Left lung (tissue), 4 donors: ENCODE measurements at regions not wholly inside any gene's neighbourhood (a gene's known extent, or its start where the extent isn't known, plus 50 kb on each side); places are given as distances from the start of the nearest gene placed in this dataset.

Source experiments
- ATAC-seq: fragments of 200-7000 bp; cut with Tn5 transposase; one replicate; pipeline ENCODE4 v1.9.1; 2020; ENCODE audit warnings: moderate library complexity
- DNase-seq, 4 donors: peaks; one replicate each; pipeline ENCODE4 v3.0.0-alpha.2; 2013 to 2020
- H3K27ac ChIP-seq, 2 donors: fragments of 200-600 bp; sonication (generic) in 1 of 2; one replicate each; pipeline versions ENCODE4 v1.5.0 to v1.8.0; 2020 to 2021
- H3K27me3 ChIP-seq, 2 donors: fragments of 200-600 bp; sonication (generic) in 1 of 2; one replicate each; pipeline versions ENCODE4 v1.5.0 to v1.8.0; 2020 to 2021
- H3K36me3 ChIP-seq, 2 donors: fragments of 200-600 bp; sonication (generic) in 1 of 2; one replicate each; pipeline versions ENCODE4 v1.5.0 to v1.8.0; 2020 to 2021
- H3K4me1 ChIP-seq, 2 donors: fragments of 200-600 bp; one replicate each; pipeline ENCODE4 v1.8.0; 2021
- H3K4me3 ChIP-seq, 2 donors: fragments of 200-600 bp; sonication (generic) in 1 of 2; one replicate each; pipeline versions ENCODE4 v1.5.0 to v1.8.0; 2020 to 2021; ENCODE audit warnings: mild to moderate bottlenecking in 1 of 2
- H3K9me3 ChIP-seq, 2 donors: fragments of 200-600 bp; sonication (generic) in 1 of 2; one replicate each; pipeline versions ENCODE4 v1.5.0 to v1.8.0; 2020 to 2021
- CTCF ChIP-seq, 2 donors: fragments of 200-600 bp; sonication (generic) in 1 of 2; IDR thresholded peaks; one replicate each; pipeline versions ENCODE4 v1.5.0 to v1.8.0; 2021; ENCODE audit warnings: antibody characterized with exemption in 2 of 2
- intact Hi-C, 2 donors: fragments of 100-400 bp; cut with DNase I; formaldehyde crosslinking; loops; one replicate each; pipeline versions ENCODE4 v1.11.2 to v1.14.2; 2022
- donor health status: DM: no; HTN: yes; CAD: no.
- donor health status: DM: no; HTN: no; CAD: no.

- no peaks in the 10 kb centered on the region for H3K4me1 ChIP-seq
- no peaks in the 10 kb centered on the region for H3K9me3 ChIP-seq
- no peaks in the 10 kb centered on the region for H3K36me3 ChIP-seq
- intact Hi-C loops = no loop called here
- H3K27me3 ChIP-seq = no peaks in the 10 kb centered on the region
- DNase-seq (no peak), ATAC-seq (no peak)
- TF ChIP-seq CTCF (IDR thresholded peaks at IDR 0.05) = no peak
- no peak overlapping the region for H3K4me3 ChIP-seq
- no peak overlapping the region for H3K27ac ChIP-seq
Observed at GRCh38 chr6:113540466-113540865, 316.7 kb upstream of the MARCKS start.

GRCh38 chr6:113551168-113551567 is 306.0 kb upstream of the MARCKS start:
- Histone ChIP-seq H3K27ac (no peak overlapping the region), H3K36me3 (no peaks in the 10 kb centered on the region), H3K4me3 (no peak overlapping the region), H3K9me3 (no peaks in the 10 kb centered on the region), H3K4me1 (no peaks in the 10 kb centered on the region), H3K27me3 (no peaks in the 10 kb centered on the region)
- no peak for DNase-seq
- intact Hi-C loops = no loop called here
- TF ChIP-seq CTCF (IDR thresholded peaks at IDR 0.05) = no peak
- ATAC-seq = no peak

GRCh38 chr6:113556775-113557174 is 300.4 kb upstream of the MARCKS start:
- no peak overlapping the region for H3K4me3 ChIP-seq
- ATAC-seq = no peak
- intact Hi-C loops = no loop called here
- DNase-seq = no peak
- peaks cover 0 to 5% of the 10 kb centered on the region in 2 donors for H3K4me1 ChIP-seq
- no peaks in the 10 kb centered on the region for H3K9me3 ChIP-seq
- no peak for TF ChIP-seq CTCF (IDR thresholded peaks at IDR 0.05)
- no peaks in the 10 kb centered on the region for H3K27me3 ChIP-seq
- H3K27ac ChIP-seq = no peak overlapping the region
- H3K36me3 ChIP-seq = no peaks in the 10 kb centered on the region

GRCh38 chr6:113558431-113558830 is 298.7 kb upstream of the MARCKS start:
- no peaks in the 10 kb centered on the region for H3K27me3 ChIP-seq
- intact Hi-C loops = no loop called here
- no peak for ATAC-seq
- no peaks in the 10 kb centered on the region for H3K36me3 ChIP-seq
- no peak for DNase-seq
- no peaks in the 10 kb centered on the region for H3K9me3 ChIP-seq
- H3K4me1 ChIP-seq = peaks cover 0 to 5% of the 10 kb centered on the region in 2 donors
- no peak for TF ChIP-seq CTCF (IDR thresholded peaks at IDR 0.05)
- H3K4me3 ChIP-seq = no peak overlapping the region
- H3K27ac ChIP-seq = peak overlapping the region in 1 of 2 donors; percentile 40

- H3K27ac ChIP-seq = peak overlapping the region in 1 of 2 donors; percentile 40
Observed at GRCh38 chr6:113558966-113559365, 298.2 kb upstream of the MARCKS start.

More at GRCh38 chr6:113558966-113559365, 298.2 kb upstream of the MARCKS start:
- no peak for ATAC-seq
- Histone ChIP-seq H3K27me3 (no peaks in the 10 kb centered on the region), H3K4me3 (no peak overlapping the region), H3K9me3 (no peaks in the 10 kb centered on the region), H3K4me1 (peaks cover 0 to 5% of the 10 kb centered on the region in 2 donors), H3K36me3 (no peaks in the 10 kb centered on the region)
- intact Hi-C loops = no loop called here
- no peak for TF ChIP-seq CTCF (IDR thresholded peaks at IDR 0.05)
- DNase-seq = peak in 1 of 4 donors; percentile 11
